Neural cell (in vitro differentiated cells): ENCODE measurements at regions not wholly inside any gene's neighbourhood (a gene's known extent, or its start where the extent isn't known, plus 50 kb on each side); places are given as distances from the start of the nearest gene placed in this dataset.
A peak's percentile ranks its signal among the peaks of the same experiment; 100 is the strongest.

Source experiments
- H2AFZ ChIP-seq: fragments of 200-600, 300-800 bp; sonication (generic), shearing (Covaris generic); 2 replicates; pipeline ENCODE4 v1.6.0; 2014; ENCODE audit warnings: low read depth, mild to moderate bottlenecking, antibody characterized with exemption, low read length, moderate library complexity
- H3F3A ChIP-seq: fragments of 200-600 bp; shearing (Covaris generic); 2 replicates; pipeline ENCODE4 v1.6.1; 2016; ENCODE audit warnings: mild to moderate bottlenecking, moderate library complexity, mixed read lengths, antibody characterized with exemption, low read length; ENCODE audit not compliant: insufficient read depth, poor library complexity, severe bottlenecking
- H3K27ac ChIP-seq: fragments of 200-600, 300-800 bp; sonication (generic), shearing (Covaris generic); 2 replicates; pipeline ENCODE4 v1.5.1; 2014; ENCODE audit warnings: mild to moderate bottlenecking, low read length, moderate library complexity
- H3K27me3 ChIP-seq: fragments of 300-800, 200-600 bp; sonication (generic), shearing (Covaris generic); 2 replicates; pipeline ENCODE4 v1.6.0; 2014; ENCODE audit warnings: mild to moderate bottlenecking, low read depth, low read length, moderate library complexity; ENCODE audit not compliant: insufficient read depth
- H3K36me3 ChIP-seq: fragments of 300-800, 200-600 bp; sonication (generic), shearing (Covaris generic); 2 replicates; pipeline ENCODE4 v1.5.1; 2014; ENCODE audit warnings: mild to moderate bottlenecking, antibody characterized with exemption, low read length, moderate library complexity; ENCODE audit not compliant: insufficient read depth
- H3K4me2 ChIP-seq: fragments of 300-800, 200-600 bp; sonication (generic), shearing (Covaris generic); 2 replicates; pipeline ENCODE4 v1.6.0; 2014; ENCODE audit warnings: mild to moderate bottlenecking, low read length
- H3K4me3 ChIP-seq: fragments of 300-800, 200-600 bp; sonication (generic), shearing (Covaris generic); 2 replicates; pipeline ENCODE4 v1.5.1; 2014; ENCODE audit warnings: mild to moderate bottlenecking, low read length, moderate library complexity
- H3K79me2 ChIP-seq: fragments of 200-600 bp; shearing (Covaris generic); replicated peaks from 2 replicates; pipeline ENCODE4 v1.6.0; 2014; ENCODE audit warnings: mild to moderate bottlenecking, low read length, moderate library complexity; ENCODE audit not compliant: insufficient read depth
- H3K9ac ChIP-seq: fragments of 300-800, 200-600 bp; sonication (generic), shearing (Covaris generic); 2 replicates; pipeline ENCODE4 v1.6.1; 2016; ENCODE audit warnings: mild to moderate bottlenecking, low read length, mixed read lengths
- H3K9me2 ChIP-seq: fragments of 200-600 bp; shearing (Covaris generic); 2 replicates; pipeline ENCODE4 v1.6.1; 2016; ENCODE audit warnings: mild to moderate bottlenecking, low read length, mixed read lengths; ENCODE audit not compliant: insufficient read depth
- H3K9me3 ChIP-seq: fragments of 200-600, 300-800 bp; sonication (generic), shearing (Covaris generic); 2 replicates; pipeline ENCODE4 v1.6.1; 2016; ENCODE audit warnings: mild to moderate bottlenecking, mixed run types, low read length, moderate library complexity, mixed read lengths
- H4K20me1 ChIP-seq: fragments of 200-600 bp; shearing (Covaris generic); 2 replicates; pipeline ENCODE4 v1.6.1; 2016; ENCODE audit warnings: mild to moderate bottlenecking, mixed run types; ENCODE audit not compliant: insufficient read depth
- CTCF ChIP-seq: fragments of 450-650 bp; IDR thresholded peaks from 2 replicates; pipeline ENCODE4 v1.5.1; 2014; ENCODE audit warnings: antibody characterized with exemption, mild to moderate bottlenecking, moderate library complexity; ENCODE audit not compliant: poor library complexity, severe bottlenecking
- EP300 ChIP-seq: fragments of 450-650 bp; conservative IDR thresholded peaks from 2 replicates; pipeline ENCODE4 v1.6.1; 2014; ENCODE audit warnings: antibody characterized with exemption, mild to moderate bottlenecking, moderate library complexity; ENCODE audit not compliant: poor library complexity, severe bottlenecking
- EZH2 ChIP-seq: fragments of 200-600, 300-800 bp; shearing (Covaris generic), sonication (generic); IDR thresholded peaks from 2 replicates; pipeline ENCODE4 v1.6.1; 2014; ENCODE audit warnings: antibody characterized with exemption, low read length, borderline replicate concordance, mild to moderate bottlenecking; ENCODE audit not compliant: insufficient read depth, poor library complexity, severe bottlenecking
- MXI1 ChIP-seq: fragments of 450-650 bp; conservative IDR thresholded peaks from 2 replicates; pipeline ENCODE4 v1.6.1; 2014; ENCODE audit warnings: antibody characterized with exemption, mild to moderate bottlenecking; ENCODE audit not compliant: poor library complexity, severe bottlenecking
- POLR2AphosphoS5 ChIP-seq: IDR thresholded peaks from 2 replicates; pipeline ENCODE4 v1.6.1; 2012
- RAD21 ChIP-seq: fragments of 450-650 bp; conservative IDR thresholded peaks from 2 replicates; pipeline ENCODE4 v1.6.1; 2014; ENCODE audit warnings: antibody characterized with exemption, mild to moderate bottlenecking, moderate library complexity
- REST ChIP-seq: IDR thresholded peaks from 2 replicates; pipeline ENCODE4 v1.6.1; 2012; ENCODE audit warnings: borderline replicate concordance
- SMC3 ChIP-seq: fragments of 450-650 bp; conservative IDR thresholded peaks from 2 replicates; pipeline ENCODE4 v1.6.1; 2014; ENCODE audit warnings: antibody characterized with exemption, mild to moderate bottlenecking, moderate library complexity; ENCODE audit not compliant: poor library complexity
- TAF1 ChIP-seq: IDR thresholded peaks from 2 replicates; pipeline ENCODE4 v1.6.1; 2012; ENCODE audit warnings: low read depth

GRCh38 chr17:5693821-5694220 lies 109.5 kb upstream of the NLRP1 start:
- Histone ChIP-seq H3K9me3 (no peaks in the 10 kb centered on the region), H3K79me2 (no peaks in the 10 kb centered on the region), H4K20me1 (no peaks in the 10 kb centered on the region), H3K27me3 (no peaks in the 10 kb centered on the region), H3K9me2 (no peaks in the 10 kb centered on the region), H3K4me2 (no peak overlapping the region), H3K27ac (peak overlapping the region; percentile 76), H3K9ac (no peak overlapping the region), H3K36me3 (no peaks in the 10 kb centered on the region), H3F3A (no peaks in the 10 kb centered on the region), H3K4me3 (no peak overlapping the region), H2AFZ (no peak overlapping the region)
- no peak for TF ChIP-seq EZH2

- no peaks in the 10 kb centered on the region for H3K79me2 ChIP-seq
- no peaks in the 10 kb centered on the region for H3K36me3 ChIP-seq
- peak overlapping the region; percentile 10 for H2AFZ ChIP-seq
- H3K9me3 ChIP-seq, result no peaks in the 10 kb centered on the region
- peak overlapping the region; percentile 76 for H3K27ac ChIP-seq
- no peaks in the 10 kb centered on the region for H4K20me1 ChIP-seq
- TF ChIP-seq EP300 (peak; percentile 62), POLR2AphosphoS5 (peak; percentile 37), RAD21 (no peak), TAF1 (peak; percentile 20), REST (peak; percentile 60)
- H3F3A ChIP-seq, result no peaks in the 10 kb centered on the region
- peak overlapping the region; percentile 34 for H3K9ac ChIP-seq
- H3K4me2 ChIP-seq, result peak overlapping the region; percentile 19
- no peaks in the 10 kb centered on the region for H3K27me3 ChIP-seq
- H3K9me2 ChIP-seq, result no peaks in the 10 kb centered on the region
- peak overlapping the region; percentile 28 for H3K4me3 ChIP-seq
Measured at GRCh38 chr17:5694551-5694950, 110.2 kb upstream of the NLRP1 start.

- no peak overlapping the region for H3K4me2 ChIP-seq
- no peak overlapping the region for H3K4me3 ChIP-seq
- H3K9me3 ChIP-seq, result no peaks in the 10 kb centered on the region
- no peaks in the 10 kb centered on the region for H3K9me2 ChIP-seq
- H2AFZ ChIP-seq, result no peak overlapping the region
- H3K27me3 ChIP-seq, result no peaks in the 10 kb centered on the region
- no peaks in the 10 kb centered on the region for H4K20me1 ChIP-seq
- H3F3A ChIP-seq, result no peaks in the 10 kb centered on the region
- TF ChIP-seq RAD21, result no peak
- no peak for TF ChIP-seq SMC3
- TF ChIP-seq EZH2, result no peak
- no peak for TF ChIP-seq EP300
- TF ChIP-seq CTCF, result no peak
- TF ChIP-seq REST, result no peak
- TF ChIP-seq POLR2AphosphoS5, result no peak
- no peak for TF ChIP-seq MXI1
- no peak for TF ChIP-seq TAF1
- H3K9ac ChIP-seq, result no peak overlapping the region
- H3K27ac ChIP-seq, result peak overlapping the region; percentile 76
- no peaks in the 10 kb centered on the region for H3K79me2 ChIP-seq
- H3K36me3 ChIP-seq, result no peaks in the 10 kb centered on the region
Measured at GRCh38 chr17:5695480-5695879, 111.2 kb upstream of the NLRP1 start.
